ENCODE measurements at regions not wholly inside any gene's neighbourhood (a gene's known extent, or its start where the extent isn't known, plus 50 kb on each side); places are given as distances from the start of the nearest gene placed in this dataset.
"Not testable (repeated sequence)": the region's sequence is repeated elsewhere in the genome, so short reads cannot be mapped to it uniquely, and the experiment has no call there.

DNA sequence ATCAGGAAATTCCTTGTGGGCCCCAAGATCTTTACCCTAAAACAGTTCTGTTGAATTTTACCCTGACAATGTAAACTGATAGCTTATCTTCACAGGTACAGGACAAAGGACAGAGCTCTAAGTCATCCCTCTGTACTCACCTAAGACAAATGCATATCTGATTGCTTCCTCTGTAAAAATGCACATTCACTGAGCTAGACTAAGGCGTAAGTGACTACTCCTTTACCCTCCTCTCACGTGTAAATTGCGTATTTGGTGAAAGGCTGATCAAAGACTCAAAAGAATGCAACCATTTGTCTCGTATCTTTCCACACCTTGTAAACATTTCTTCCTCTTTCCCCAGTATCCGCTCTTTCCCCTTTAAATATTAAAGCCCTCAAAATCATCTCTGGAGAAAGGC is 80.6 kb upstream of the LRCH1 start:
- in situ Hi-C loops (cut with MboI; ENCODE audit: low pct_unique_long_range_greater_than_20kb, low sequenced_read_pairs, unreplicated experiment), result no loop called here
- TF ChIP-seq, protein P1, sequence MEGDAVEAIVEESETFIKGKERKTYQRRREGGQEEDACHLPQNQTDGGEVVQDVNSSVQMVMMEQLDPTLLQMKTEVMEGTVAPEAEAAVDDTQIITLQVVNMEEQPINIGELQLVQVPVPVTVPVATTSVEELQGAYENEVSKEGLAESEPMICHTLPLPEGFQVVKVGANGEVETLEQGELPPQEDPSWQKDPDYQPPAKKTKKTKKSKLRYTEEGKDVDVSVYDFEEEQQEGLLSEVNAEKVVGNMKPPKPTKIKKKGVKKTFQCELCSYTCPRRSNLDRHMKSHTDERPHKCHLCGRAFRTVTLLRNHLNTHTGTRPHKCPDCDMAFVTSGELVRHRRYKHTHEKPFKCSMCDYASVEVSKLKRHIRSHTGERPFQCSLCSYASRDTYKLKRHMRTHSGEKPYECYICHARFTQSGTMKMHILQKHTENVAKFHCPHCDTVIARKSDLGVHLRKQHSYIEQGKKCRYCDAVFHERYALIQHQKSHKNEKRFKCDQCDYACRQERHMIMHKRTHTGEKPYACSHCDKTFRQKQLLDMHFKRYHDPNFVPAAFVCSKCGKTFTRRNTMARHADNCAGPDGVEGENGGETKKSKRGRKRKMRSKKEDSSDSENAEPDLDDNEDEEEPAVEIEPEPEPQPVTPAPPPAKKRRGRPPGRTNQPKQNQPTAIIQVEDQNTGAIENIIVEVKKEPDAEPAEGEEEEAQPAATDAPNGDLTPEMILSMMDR (IDR thresholded peaks at IDR 0.05; ENCODE audit: extremely low read depth, insufficient read depth, missing control alignments), result no peak
- no peak for DNase-seq (ENCODE audit: low spot score)

DNA sequence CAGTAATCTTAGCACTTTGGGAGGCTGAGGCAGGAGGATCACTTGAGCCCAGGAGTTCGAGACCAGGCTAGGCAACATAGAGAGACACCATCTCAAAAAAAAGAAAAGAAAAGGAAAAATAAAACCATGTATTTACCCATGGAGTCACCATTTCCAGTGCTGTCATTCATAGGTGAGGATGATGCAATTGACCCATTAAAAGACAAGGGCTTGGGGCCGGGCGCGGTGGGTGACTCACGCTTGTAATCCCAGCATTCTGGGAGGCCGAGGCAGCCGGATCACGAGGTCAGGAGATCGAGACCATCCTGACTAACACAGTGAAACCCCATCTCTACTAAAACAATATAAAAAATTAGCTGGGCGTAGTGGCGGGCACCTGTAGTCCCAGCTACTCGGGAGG is 82.6 kb upstream of the RUBCNL start:
- in situ Hi-C loops (cut with MboI; ENCODE audit: low pct_unique_long_range_greater_than_20kb, low sequenced_read_pairs, unreplicated experiment); DNase-seq (ENCODE audit: low spot score): not testable (repeated sequence)

DNA sequence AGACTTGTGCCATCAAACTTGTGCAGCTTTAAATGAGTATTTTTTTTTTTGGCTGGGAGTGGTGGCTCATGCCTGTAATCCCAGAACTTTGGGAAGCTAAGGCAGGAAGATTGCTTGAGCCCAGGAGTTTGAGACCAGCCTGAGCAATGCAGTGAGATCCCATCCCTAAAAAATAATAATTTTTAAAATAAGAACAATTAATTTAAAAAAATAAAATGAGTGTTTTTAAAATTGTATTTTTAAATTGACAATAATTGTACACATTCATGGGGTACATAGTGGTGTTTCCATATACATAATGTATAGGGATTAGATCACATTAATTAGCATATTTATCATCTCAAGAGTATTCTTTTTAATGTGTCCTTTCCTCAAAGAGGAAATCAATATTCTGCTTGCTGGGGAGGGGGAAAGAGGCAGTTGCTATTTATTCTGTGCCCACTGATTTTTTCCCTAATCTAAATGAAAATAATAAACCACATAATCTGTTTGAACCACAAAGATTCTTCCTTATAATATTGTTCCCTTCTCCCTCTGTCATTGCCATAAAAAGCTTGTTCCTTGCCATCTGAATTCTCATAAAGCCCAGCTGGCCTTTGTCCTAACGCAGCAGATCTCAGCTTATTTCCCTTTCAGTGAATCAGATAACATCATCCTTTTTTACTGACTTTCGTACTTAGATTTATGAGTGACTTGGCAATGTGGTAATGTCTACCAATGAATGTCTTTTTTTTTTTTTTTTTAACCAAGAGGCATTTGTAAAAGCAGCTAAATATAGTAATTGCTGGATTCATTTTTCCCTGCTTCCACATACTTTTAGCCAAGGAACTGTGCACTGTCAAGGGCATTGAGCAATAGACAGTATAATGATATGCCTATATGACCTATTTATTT is 81.8 kb upstream of the RUBCNL start:
- TF ChIP-seq, protein P1 (IDR thresholded peaks at IDR 0.05; ENCODE audit: extremely low read depth, insufficient read depth, missing control alignments), result no peak
- DNase-seq (ENCODE audit: low spot score), result no peak
- in situ Hi-C loops (cut with MboI; ENCODE audit: low pct_unique_long_range_greater_than_20kb, low sequenced_read_pairs, unreplicated experiment), result no loop called here

DNA sequence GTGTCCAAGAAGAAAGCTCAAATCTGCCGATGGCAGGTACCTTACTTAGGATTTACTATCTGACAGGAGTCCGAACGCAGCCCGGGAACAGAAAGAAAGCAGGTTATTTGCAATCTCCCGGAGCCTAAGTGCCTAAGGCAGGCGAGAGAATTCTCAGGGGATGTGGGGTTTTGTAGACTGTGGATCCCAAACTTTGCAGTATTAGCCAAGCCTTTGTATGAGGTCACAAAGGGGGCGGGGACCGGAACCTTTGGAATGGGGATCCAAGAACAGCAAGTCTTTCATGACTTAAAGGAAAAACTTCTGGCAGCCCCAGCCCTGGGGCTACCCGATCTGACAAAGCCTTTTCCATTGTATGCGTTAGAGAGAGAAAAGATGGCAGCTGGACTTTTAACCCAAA is 80.6 kb upstream of the RUBCNL start:
- DNase-seq (ENCODE audit: low spot score); in situ Hi-C loops (cut with MboI; ENCODE audit: low pct_unique_long_range_greater_than_20kb, low sequenced_read_pairs, unreplicated experiment): not testable (repeated sequence)

DNA sequence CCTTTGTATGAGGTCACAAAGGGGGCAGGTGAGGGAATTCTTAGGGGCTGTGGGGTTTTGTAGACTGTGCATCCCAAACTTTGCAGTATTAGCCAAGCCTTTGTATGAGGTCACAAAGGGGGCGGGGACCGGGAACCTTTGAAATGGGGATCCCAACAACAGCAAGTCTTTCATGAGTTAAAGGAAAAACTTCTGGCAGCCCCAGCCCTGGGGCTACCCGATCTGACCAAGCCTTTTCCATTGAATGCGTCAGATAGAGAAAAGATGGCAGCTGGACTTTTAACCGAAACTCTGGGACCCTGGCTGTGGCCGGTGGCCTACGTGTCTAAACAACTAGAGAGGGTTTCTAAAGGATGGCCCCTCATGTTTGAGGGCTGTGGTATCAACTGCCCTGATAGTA is 79.0 kb upstream of the RUBCNL start:
- in situ Hi-C loops (cut with MboI; ENCODE audit: low pct_unique_long_range_greater_than_20kb, low sequenced_read_pairs, unreplicated experiment); DNase-seq (ENCODE audit: low spot score): not testable (repeated sequence)

DNA sequence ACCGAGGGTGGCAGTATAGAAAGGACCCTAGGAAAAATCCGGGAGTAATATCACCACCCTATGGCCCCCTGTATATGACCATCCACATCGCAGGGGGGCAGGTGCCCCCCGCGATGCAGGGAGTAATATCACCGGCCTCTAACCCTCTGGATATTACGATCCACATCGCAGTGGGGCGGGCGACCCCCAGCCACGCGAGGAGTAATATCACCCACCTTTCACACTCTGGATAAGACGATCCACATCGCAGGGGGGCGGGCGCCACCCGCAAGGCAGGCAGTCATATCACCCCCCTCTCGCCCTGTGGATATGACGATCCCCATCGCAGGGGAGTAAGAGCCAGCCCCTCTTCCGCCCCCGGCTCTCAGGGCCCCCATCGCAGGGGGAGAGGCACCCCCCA is 76.7 kb upstream of the RUBCNL start:
- TF ChIP-seq, protein P1 (IDR thresholded peaks at IDR 0.05; ENCODE audit: extremely low read depth, insufficient read depth, missing control alignments), result no peak
- no peak for DNase-seq (ENCODE audit: low spot score)
- in situ Hi-C loops (cut with MboI; ENCODE audit: low pct_unique_long_range_greater_than_20kb, low sequenced_read_pairs, unreplicated experiment), result no loop called here

DNA sequence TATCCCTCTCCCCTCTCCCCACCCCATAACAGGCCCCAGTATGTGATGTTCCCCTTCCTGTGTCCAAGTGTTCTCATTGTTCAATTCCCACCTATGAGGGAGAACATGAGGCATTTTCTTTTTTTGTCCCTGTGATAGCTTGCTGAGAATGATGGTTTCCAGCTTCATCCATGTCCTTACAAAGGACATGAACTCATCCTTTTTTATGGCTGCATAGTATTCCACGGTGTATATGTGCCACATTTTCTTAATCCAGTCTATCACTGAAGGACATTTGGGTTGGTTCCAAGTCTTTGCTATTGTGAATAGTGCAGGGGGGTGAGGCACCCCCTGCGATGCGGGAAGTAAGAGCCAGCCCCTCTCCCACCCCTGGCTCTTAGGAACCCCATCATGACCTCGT is 73.2 kb upstream of the RUBCNL start:
- DNase-seq (ENCODE audit: low spot score); in situ Hi-C loops (cut with MboI; ENCODE audit: low pct_unique_long_range_greater_than_20kb, low sequenced_read_pairs, unreplicated experiment): not testable (repeated sequence)

DNA sequence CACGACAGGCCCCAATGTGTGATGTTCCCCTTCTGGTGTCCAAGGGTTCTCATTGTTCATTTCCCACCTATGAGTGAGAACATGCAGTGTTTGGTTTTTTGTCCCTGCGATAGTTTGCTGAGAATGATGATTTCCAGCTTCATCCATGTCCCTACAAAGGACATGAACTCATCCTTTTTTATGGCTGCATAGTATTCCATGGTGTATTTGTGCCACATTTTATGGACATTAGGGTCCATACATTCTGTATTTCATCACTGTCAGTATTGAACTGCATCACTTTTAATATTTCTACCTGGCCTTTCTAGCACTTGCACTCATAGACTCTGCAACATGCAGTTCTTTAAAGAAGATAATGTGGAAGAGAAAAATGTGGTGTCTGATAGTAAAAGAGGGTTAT is 70.2 kb upstream of the RUBCNL start:
- in situ Hi-C loops (cut with MboI; ENCODE audit: low pct_unique_long_range_greater_than_20kb, low sequenced_read_pairs, unreplicated experiment); DNase-seq (ENCODE audit: low spot score): not testable (repeated sequence)

DNA sequence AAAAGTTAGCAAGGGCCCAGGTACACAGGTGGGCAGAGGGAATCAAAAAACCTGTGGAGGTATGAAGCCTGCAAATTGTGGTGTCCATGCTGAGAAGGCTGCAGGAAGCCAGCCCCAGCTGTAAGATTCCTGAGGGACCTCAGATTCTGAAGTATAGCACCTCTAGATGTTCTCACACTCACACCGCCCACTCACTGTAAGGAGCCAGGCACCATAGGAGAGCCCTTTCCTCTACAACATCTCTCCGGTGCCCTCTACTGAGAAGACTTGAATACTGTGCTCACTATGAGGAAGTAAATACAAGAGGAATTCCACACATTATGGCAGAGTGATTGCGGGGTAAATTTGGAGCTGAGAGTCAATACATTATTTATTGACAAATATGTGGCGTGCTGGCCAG is 68.9 kb upstream of the RUBCNL start:
- DNase-seq (ENCODE audit: low spot score); in situ Hi-C loops (cut with MboI; ENCODE audit: low pct_unique_long_range_greater_than_20kb, low sequenced_read_pairs, unreplicated experiment): not testable (repeated sequence)
- TF ChIP-seq, protein P1 (IDR thresholded peaks at IDR 0.05; ENCODE audit: extremely low read depth, insufficient read depth, missing control alignments), result peak; percentile 54

DNA sequence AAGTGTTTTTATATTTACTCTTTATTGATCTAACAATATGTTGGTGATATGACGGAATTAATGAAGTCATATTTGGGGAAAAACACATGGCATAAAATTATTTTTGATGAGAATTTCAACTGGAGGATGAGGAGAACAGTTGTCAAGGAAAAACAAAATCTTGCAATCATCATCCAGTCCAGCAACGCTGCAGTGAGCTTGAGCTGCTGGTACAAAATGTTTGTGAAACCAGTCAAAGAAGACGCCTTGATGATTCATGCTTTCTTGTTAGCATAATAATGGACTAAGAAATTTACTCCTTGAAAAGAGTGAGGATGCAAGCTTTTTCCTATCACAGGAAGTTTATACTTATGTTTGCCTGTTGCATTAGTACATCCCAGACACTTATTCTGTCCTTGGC is 64.1 kb upstream of the RUBCNL start:
- DNase-seq (ENCODE audit: low spot score); in situ Hi-C loops (cut with MboI; ENCODE audit: low pct_unique_long_range_greater_than_20kb, low sequenced_read_pairs, unreplicated experiment): not testable (repeated sequence)

DNA sequence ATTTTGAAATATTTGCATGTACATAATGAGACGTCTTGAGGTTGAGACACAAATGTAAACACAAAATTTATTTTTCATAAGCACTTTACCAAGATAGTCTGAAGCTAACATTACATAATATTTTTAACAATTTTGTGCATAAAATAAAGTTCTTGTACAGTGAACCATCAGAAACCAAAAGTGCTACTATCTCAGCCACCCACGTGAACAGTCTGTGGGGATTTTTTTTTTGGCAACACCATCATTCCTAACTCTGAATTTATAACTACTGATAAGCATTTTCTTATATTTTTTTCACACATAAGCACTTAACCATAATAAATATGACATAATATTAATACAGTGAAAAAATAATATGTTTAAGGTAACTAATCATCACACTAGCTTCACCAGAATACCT is 62.9 kb upstream of the RUBCNL start:
- DNase-seq (ENCODE audit: low spot score); in situ Hi-C loops (cut with MboI; ENCODE audit: low pct_unique_long_range_greater_than_20kb, low sequenced_read_pairs, unreplicated experiment): not testable (repeated sequence)

DNA sequence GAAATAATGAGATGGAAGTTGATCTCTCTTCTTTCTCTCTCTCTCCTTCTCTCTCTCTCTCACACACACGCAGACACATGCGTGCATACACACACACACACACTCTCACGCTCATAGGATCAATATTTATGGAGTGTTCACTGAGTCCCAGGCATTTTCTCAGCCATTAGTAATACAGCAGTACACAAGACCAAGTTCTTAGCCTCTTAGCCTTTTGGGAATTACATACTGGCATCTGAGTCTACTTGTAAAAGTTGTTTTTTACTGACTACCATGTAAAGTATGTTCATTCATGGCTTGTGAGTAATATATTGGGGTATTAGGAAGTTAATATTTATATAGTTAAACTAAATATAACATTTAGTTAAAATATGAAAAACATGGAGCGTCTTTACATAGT is 61.1 kb upstream of the RUBCNL start:
- in situ Hi-C loops (cut with MboI; ENCODE audit: low pct_unique_long_range_greater_than_20kb, low sequenced_read_pairs, unreplicated experiment); DNase-seq (ENCODE audit: low spot score): not testable (repeated sequence)

DNA sequence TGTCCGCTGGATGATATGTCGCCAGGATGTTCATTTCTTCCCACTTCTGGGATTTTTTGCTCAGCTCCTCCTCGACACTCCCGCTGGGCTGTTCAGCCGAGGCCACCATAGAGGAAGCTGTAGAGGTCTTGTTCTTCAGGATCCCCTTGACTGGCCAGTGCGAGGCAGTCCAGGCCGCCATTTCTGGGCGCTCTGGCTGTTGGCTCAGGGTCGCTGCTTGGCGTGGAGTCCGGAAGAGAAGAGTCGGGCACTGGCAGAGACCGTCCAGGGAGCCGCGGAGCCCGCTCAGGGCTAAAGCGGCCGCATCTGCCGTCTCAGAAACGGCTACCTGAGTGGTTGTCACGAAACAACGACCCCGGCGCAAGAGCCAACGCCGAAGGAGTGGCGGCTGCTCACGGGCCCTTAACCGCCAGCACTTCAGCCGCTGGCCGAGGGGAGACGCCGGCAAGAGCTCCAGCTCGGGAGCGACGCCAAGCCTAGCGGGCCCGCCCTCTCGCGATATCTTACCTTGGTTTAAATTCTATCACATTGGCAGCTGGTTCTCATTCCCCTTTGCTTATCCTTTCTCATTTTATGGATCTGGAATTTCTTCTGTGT is 50.9 kb upstream of the RUBCNL start:
- DNase-seq (ENCODE audit: low spot score); in situ Hi-C loops (cut with MboI; ENCODE audit: low pct_unique_long_range_greater_than_20kb, low sequenced_read_pairs, unreplicated experiment): not testable (repeated sequence)
